ENCODE measurements at regions not wholly inside any gene's neighbourhood (a gene's known extent, or its start where the extent isn't known, plus 50 kb on each side); places are given as distances from the start of the nearest gene placed in this dataset.

GRCh38 chr10:24097751-24098207, 111.2 kb upstream of the KIAA1217 start:
- H3K4me3 ChIP-seq (ENCODE audit: low read length): no peak overlapping the region
- DNase-seq (ENCODE audit: low read depth): no peak
- TF ChIP-seq, protein P1, sequence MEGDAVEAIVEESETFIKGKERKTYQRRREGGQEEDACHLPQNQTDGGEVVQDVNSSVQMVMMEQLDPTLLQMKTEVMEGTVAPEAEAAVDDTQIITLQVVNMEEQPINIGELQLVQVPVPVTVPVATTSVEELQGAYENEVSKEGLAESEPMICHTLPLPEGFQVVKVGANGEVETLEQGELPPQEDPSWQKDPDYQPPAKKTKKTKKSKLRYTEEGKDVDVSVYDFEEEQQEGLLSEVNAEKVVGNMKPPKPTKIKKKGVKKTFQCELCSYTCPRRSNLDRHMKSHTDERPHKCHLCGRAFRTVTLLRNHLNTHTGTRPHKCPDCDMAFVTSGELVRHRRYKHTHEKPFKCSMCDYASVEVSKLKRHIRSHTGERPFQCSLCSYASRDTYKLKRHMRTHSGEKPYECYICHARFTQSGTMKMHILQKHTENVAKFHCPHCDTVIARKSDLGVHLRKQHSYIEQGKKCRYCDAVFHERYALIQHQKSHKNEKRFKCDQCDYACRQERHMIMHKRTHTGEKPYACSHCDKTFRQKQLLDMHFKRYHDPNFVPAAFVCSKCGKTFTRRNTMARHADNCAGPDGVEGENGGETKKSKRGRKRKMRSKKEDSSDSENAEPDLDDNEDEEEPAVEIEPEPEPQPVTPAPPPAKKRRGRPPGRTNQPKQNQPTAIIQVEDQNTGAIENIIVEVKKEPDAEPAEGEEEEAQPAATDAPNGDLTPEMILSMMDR (IDR thresholded peaks at IDR 0.05; ENCODE audit: insufficient read depth, low read depth, low read length, missing control alignments): no peak

DNA sequence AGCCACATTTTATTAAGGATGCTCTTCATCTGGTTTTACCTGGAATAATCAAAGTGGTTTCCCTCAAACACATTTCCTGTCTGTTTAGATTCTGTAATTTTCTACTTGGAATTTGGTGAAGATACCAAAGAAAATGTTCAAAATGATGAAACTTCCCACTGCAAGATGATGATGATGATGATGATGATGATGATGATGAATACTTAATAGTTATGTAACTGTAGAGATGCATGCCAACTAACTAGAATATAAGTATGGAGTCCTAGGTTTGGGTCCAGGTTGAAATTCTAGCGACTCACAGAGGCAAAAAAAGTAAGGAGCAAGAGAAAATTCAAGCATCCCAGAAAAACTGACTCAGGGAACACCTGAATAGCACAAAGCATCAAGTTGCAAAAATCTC, 104.0 kb upstream of the KIAA1217 start:
- H3K4me3 ChIP-seq (ENCODE audit: low read length): no peak overlapping the region
- TF ChIP-seq, protein P1 (IDR thresholded peaks at IDR 0.05; ENCODE audit: insufficient read depth, low read depth, low read length, missing control alignments): no peak
- no peak for DNase-seq (ENCODE audit: low read depth)

- DNase-seq (ENCODE audit: low read depth): no peak
- TF ChIP-seq, protein P1 (IDR thresholded peaks at IDR 0.05; ENCODE audit: insufficient read depth, low read depth, low read length, missing control alignments): no peak
- no peak overlapping the region for H3K4me3 ChIP-seq (ENCODE audit: low read length)
These were observed 95.0 kb upstream of the KIAA1217 start for GRCh38 chr10:24113901-24114300.

GRCh38 chr10:24114556-24114955, 94.4 kb upstream of the KIAA1217 start:
- no peak overlapping the region for H3K4me3 ChIP-seq (ENCODE audit: low read length)
- TF ChIP-seq, protein P1 (IDR thresholded peaks at IDR 0.05; ENCODE audit: insufficient read depth, low read depth, low read length, missing control alignments): no peak
- no peak for DNase-seq (ENCODE audit: low read depth)

- TF ChIP-seq, protein P1 (IDR thresholded peaks at IDR 0.05; ENCODE audit: insufficient read depth, low read depth, low read length, missing control alignments): no peak
- H3K4me3 ChIP-seq (ENCODE audit: low read length): no peak overlapping the region
- DNase-seq (ENCODE audit: low read depth): no peak
These were observed 93.5 kb upstream of the KIAA1217 start for GRCh38 chr10:24115403-24115802.

GRCh38 chr10:24118246-24118645, 90.7 kb upstream of the KIAA1217 start:
- TF ChIP-seq, protein P1 (IDR thresholded peaks at IDR 0.05; ENCODE audit: insufficient read depth, low read depth, low read length, missing control alignments): no peak

DNA sequence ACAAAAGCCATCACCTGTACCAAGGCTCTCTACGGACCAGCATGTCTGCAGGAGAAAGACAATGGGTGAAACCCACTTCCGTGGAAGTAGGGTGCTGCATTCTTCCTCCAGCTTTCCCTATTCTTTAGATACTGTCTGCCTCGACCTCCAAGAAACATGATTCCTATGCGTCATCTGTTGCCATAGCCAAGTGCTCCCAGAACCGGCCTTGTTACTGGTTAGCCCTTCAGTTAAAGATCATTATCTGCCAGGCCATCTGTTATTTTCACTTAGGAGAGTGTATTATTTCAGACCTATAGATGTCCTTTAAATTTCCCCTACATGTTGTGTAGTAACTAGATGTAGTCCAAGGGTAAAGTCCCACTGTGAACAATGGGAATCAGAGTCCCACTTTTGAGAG, 89.0 kb upstream of the KIAA1217 start:
- TF ChIP-seq, protein P1 (IDR thresholded peaks at IDR 0.05; ENCODE audit: insufficient read depth, low read depth, low read length, missing control alignments): no peak
- no peak for DNase-seq (ENCODE audit: low read depth)
- H3K4me3 ChIP-seq (ENCODE audit: low read length): no peak overlapping the region

More at GRCh38 chr10:24118246-24118645, 90.7 kb upstream of the KIAA1217 start:
- no peak for DNase-seq (ENCODE audit: low read depth)
- H3K4me3 ChIP-seq (ENCODE audit: low read length): no peak overlapping the region

Data from epithelial cell of esophagus (primary cell).